Endothelial cell of umbilical vein (primary cell): ENCODE measurements at regions not wholly inside any gene's neighbourhood (a gene's known extent, or its start where the extent isn't known, plus 50 kb on each side); places are given as distances from the start of the nearest gene placed in this dataset.

Experiments
- BruUV-seq: library from RNA; stranded (reverse); fragments of 400-500 nt; replicated peaks from 2 replicates; lab custom pipeline; 2021; lab: Mats Ljungman, UMichigan
- CTCF ChIA-PET: fragments of 300-600, 350-600 bp; sonication (Branson Sonifier 250); formaldehyde crosslinking; loops from one replicate; lab custom pipeline; 2021; ENCODE audit warnings: antibody characterized with exemption, inconsistent platforms; lab: Charles Lee
- POLR2A ChIA-PET: fragments of 300-600, 350-600 bp; sonication (Branson Sonifier 250); formaldehyde crosslinking; loops from one replicate; lab custom pipeline; 2021; ENCODE audit warnings: antibody characterized with exemption, inconsistent platforms; lab: Charles Lee
- DNase-seq: peaks from one replicate; pipeline ENCODE4 v3.0.0-alpha.2; 2011; ENCODE audit warnings: low read depth, low spot score
- FAIRE-seq: peaks from 2 replicates; lab custom pipeline; 2011; peaks lifted over from hg19 to GRCh38; lab: Jason Lieb, UNC
- H2AFZ ChIP-seq: 2 replicates; pipeline ENCODE4 v1.6.0; 2012; ENCODE audit warnings: low read depth, low read length, control low read depth, inconsistent platforms
- H3K27ac ChIP-seq: 2 replicates; pipeline ENCODE4 v1.5.1; 2011; ENCODE audit warnings: low read depth, mild to moderate bottlenecking, control low read depth, low read length, moderate library complexity; ENCODE audit not compliant: insufficient read depth
- H3K27me3 ChIP-seq, 2 experiments: 2 replicates each; pipeline versions ENCODE4 v1.6.0 to v1.6.1; 2011; ENCODE audit warnings: low read length in 2 of 2, mixed read lengths in 1 of 2; ENCODE audit not compliant: control insufficient read depth in 2 of 2, insufficient read depth in 2 of 2
- H3K36me3 ChIP-seq, 2 experiments: 2 replicates in 1 of 2; 3 replicates in 1 of 2; pipeline ENCODE4 v1.5.1; 2011; ENCODE audit warnings: low read length in 2 of 2, mild to moderate bottlenecking in 1 of 2, moderate library complexity in 1 of 2; ENCODE audit not compliant: control insufficient read depth in 2 of 2, insufficient read depth in 2 of 2; ENCODE audit errors: extremely low read depth in 1 of 2
- H3K4me1 ChIP-seq: 3 replicates; pipeline ENCODE4 v1.5.1; 2011; ENCODE audit warnings: mild to moderate bottlenecking, low read length; ENCODE audit not compliant: control insufficient read depth, insufficient read depth; ENCODE audit errors: extremely low read depth
- H3K4me2 ChIP-seq: 2 replicates; pipeline ENCODE4 v1.6.1; 2011; ENCODE audit warnings: low read length, control low read depth, mixed read lengths; ENCODE audit not compliant: insufficient read depth
- H3K4me3 ChIP-seq, 3 experiments: fragments of 200-600 bp in 1 of 3; sonication (generic), shearing (Covaris generic) in 1 of 3; replicated peaks in 1 of 3; 2 replicates each; pipeline ENCODE4 v1.5.1; 2011 to 2016; ENCODE audit warnings: control low read depth in 3 of 3, low read length in 3 of 3, mild to moderate bottlenecking in 2 of 3, inconsistent platforms in 1 of 3, low read depth in 1 of 3, moderate library complexity in 1 of 3; ENCODE audit not compliant: insufficient read depth in 1 of 3
- H3K79me2 ChIP-seq: 2 replicates; pipeline ENCODE4 v1.6.0; 2012; ENCODE audit warnings: low read length, inconsistent platforms; ENCODE audit not compliant: control insufficient read depth, insufficient read depth
- H3K9ac ChIP-seq: replicated peaks from 2 replicates; pipeline ENCODE3; 2011; ENCODE audit warnings: low read length, control low read depth; ENCODE audit not compliant: insufficient read depth; ENCODE audit errors: extremely low read depth
- H3K9me1 ChIP-seq: replicated peaks from 3 replicates; pipeline ENCODE4 v1.6.0; 2011; ENCODE audit warnings: mild to moderate bottlenecking, low read length; ENCODE audit not compliant: control insufficient read depth, insufficient read depth; ENCODE audit errors: extremely low read depth
- H3K9me3 ChIP-seq: replicated peaks from 2 replicates; pipeline ENCODE4 v1.5.1; 2012; ENCODE audit warnings: low read length, inconsistent platforms; ENCODE audit not compliant: control insufficient read depth, insufficient read depth
- H4K20me1 ChIP-seq: replicated peaks from 2 replicates; pipeline ENCODE3; 2011; ENCODE audit warnings: mild to moderate bottlenecking, low read length; ENCODE audit not compliant: control insufficient read depth, insufficient read depth; ENCODE audit errors: extremely low read depth
- EZH2 ChIP-seq: IDR thresholded peaks from 2 replicates; pipeline ENCODE4 v1.6.1; 2012; ENCODE audit warnings: borderline replicate concordance, low read depth, mild to moderate bottlenecking, moderate library complexity, low read length, inconsistent platforms; ENCODE audit not compliant: severe bottlenecking
- FOS ChIP-seq: IDR thresholded peaks from 2 replicates; pipeline ENCODE4 v1.6.1; 2011; ENCODE audit warnings: mild to moderate bottlenecking, low read length, moderate library complexity, borderline replicate concordance; ENCODE audit not compliant: insufficient read depth
- GATA2 ChIP-seq: IDR thresholded peaks from 2 replicates; pipeline ENCODE4 v1.7.0; 2011; ENCODE audit warnings: low read depth, mild to moderate bottlenecking, moderate library complexity, mixed read lengths, low read length; ENCODE audit not compliant: insufficient read length, insufficient read depth
- JUN ChIP-seq: IDR thresholded peaks from 2 replicates; pipeline ENCODE4 v1.6.1; 2011; ENCODE audit warnings: borderline replicate concordance, low read depth; ENCODE audit not compliant: insufficient read length, insufficient read depth
- MYC ChIP-seq: IDR thresholded peaks from one replicate; pipeline ENCODE4 v1.6.1; 2011; ENCODE audit warnings: mild to moderate bottlenecking, low read depth, low read length
- POLR2A ChIP-seq: IDR thresholded peaks from 2 replicates; pipeline ENCODE4 v1.6.1; 2012; ENCODE audit warnings: low read depth, mild to moderate bottlenecking, control low read depth, low read length
- POLR2AphosphoS5 ChIP-seq: IDR thresholded peaks from 2 replicates; pipeline ENCODE4 v1.6.1; 2012; ENCODE audit warnings: low read depth, mild to moderate bottlenecking, control low read depth, low read length, moderate library complexity; ENCODE audit not compliant: insufficient read depth
- dilution Hi-C: fragments of 300-500 bp; cut with MboI; formaldehyde crosslinking; loops from one replicate; pipeline ENCODE4 v1.15.0; 2019; ENCODE audit warnings: low sequenced_read_pairs; ENCODE audit not compliant: extremely low pct_ligation_motif_present
- intact Hi-C: fragments of 100-400 bp; cut with micrococcal nuclease; formaldehyde crosslinking; loops from one replicate; pipeline ENCODE4 v1.10.0; 2022
- TF ChIP-seq, protein P1 (sequence below): IDR thresholded peaks from 2 replicates; pipeline ENCODE4 v1.6.1; 2011; ENCODE audit not compliant: insufficient read depth, insufficient read length
- TF ChIP-seq, protein P2 (sequence below), 2 donors: IDR thresholded peaks; 1 replicate in 1 of 2; 2 replicates in 1 of 2; pipeline ENCODE4 v1.5.1; 2011; ENCODE audit warnings: low read length in 2 of 2, mild to moderate bottlenecking in 2 of 2, moderate library complexity in 2 of 2, control low read depth in 1 of 2, inconsistent platforms in 1 of 2, low read depth in 1 of 2; ENCODE audit not compliant: insufficient read depth in 1 of 2; ENCODE audit errors: extremely low read depth in 1 of 2

GRCh38 chr14:32017587-32017986, 59.5 kb upstream of the ARHGAP5 start:
- Histone ChIP-seq H3K4me2 (no peak overlapping the region), H3K9ac (no peak overlapping the region), H3K79me2 (no peaks in the 10 kb centered on the region), H3K36me3 (no peaks in the 10 kb centered on the region), H3K27me3 (no peaks in the 10 kb centered on the region), H3K4me1 (no peaks in the 10 kb centered on the region), H3K4me3 (no peak overlapping the region), H3K27ac (no peak overlapping the region), H3K9me1 (no peaks in the 10 kb centered on the region), H2AFZ (no peak overlapping the region), H4K20me1 (no peaks in the 10 kb centered on the region), H3K9me3 (no peaks in the 10 kb centered on the region)
- ChIA-PET POLR2A (interaction anchor here (0.6 kb wide), 1 partner anchor 563 kb away, joined by 4 read pairs; no protein-coding TSS in a partner anchor), CTCF (no interaction called here)
- FAIRE-seq = no peak
- TF ChIP-seq FOS = no peak
- TF ChIP-seq, protein P1, sequence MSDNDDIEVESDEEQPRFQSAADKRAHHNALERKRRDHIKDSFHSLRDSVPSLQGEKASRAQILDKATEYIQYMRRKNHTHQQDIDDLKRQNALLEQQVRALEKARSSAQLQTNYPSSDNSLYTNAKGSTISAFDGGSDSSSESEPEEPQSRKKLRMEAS = no peak
- TF ChIP-seq MYC = no peak
- no peak for TF ChIP-seq GATA2
- no peak for TF ChIP-seq POLR2AphosphoS5
- TF ChIP-seq POLR2A = no peak
- no peak for TF ChIP-seq JUN
- TF ChIP-seq EZH2 = no peak
- TF ChIP-seq, protein P2, sequence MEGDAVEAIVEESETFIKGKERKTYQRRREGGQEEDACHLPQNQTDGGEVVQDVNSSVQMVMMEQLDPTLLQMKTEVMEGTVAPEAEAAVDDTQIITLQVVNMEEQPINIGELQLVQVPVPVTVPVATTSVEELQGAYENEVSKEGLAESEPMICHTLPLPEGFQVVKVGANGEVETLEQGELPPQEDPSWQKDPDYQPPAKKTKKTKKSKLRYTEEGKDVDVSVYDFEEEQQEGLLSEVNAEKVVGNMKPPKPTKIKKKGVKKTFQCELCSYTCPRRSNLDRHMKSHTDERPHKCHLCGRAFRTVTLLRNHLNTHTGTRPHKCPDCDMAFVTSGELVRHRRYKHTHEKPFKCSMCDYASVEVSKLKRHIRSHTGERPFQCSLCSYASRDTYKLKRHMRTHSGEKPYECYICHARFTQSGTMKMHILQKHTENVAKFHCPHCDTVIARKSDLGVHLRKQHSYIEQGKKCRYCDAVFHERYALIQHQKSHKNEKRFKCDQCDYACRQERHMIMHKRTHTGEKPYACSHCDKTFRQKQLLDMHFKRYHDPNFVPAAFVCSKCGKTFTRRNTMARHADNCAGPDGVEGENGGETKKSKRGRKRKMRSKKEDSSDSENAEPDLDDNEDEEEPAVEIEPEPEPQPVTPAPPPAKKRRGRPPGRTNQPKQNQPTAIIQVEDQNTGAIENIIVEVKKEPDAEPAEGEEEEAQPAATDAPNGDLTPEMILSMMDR (IDR thresholded peaks at IDR 0.05; ENCODE audit: extremely low read depth in 1 of 2, insufficient read depth in 1 of 2, low read depth in 1 of 2, low read length in 2 of 2) = no peak
- intact Hi-C loops = no loop called here
- BruUV-seq = no TSS peak
- dilution Hi-C loops = no loop called here
- DNase-seq = no peak
